Activated CD4-positive, alpha-beta T cell treated with anti-CD3 and anti-CD28 coated beads, Interleukin-2, Interleukin-4, amounts not matched to agents 100 ng/mL and 50 ng/mL, durations not matched to agents 16 hours and 8 hours (primary cell): ENCODE measurements at regions not wholly inside any gene's neighbourhood (a gene's known extent, or its start where the extent isn't known, plus 50 kb on each side); places are given as distances from the start of the nearest gene placed in this dataset.
A peak's percentile ranks its signal among the peaks of the same experiment; 100 is the strongest.
"Not testable (repeated sequence)": the region's sequence is repeated elsewhere in the genome, so short reads cannot be mapped to it uniquely, and the experiment has no call there.

Experiments used
- DNase-seq: peaks from one replicate; pipeline ENCODE4 v3.0.0-alpha.2; 2020; ENCODE audit warnings: low spot score

GRCh38 chr21:28877318-28877884 lies 115.3 kb downstream of the LTN1 start:
- DNase-seq: no peak

GRCh38 chr21:28875078-28875477 lies 117.6 kb downstream of the LTN1 start:
- DNase-seq: no peak

- no peak for DNase-seq
Measured at GRCh38 chr21:28872218-28872617, 120.5 kb downstream of the LTN1 start.

- DNase-seq: no peak
Measured at GRCh38 chr21:28871388-28872010, 121.2 kb downstream of the LTN1 start.

GRCh38 chr21:28867401-28867800 lies 125.3 kb downstream of the LTN1 start:
- no peak for DNase-seq

GRCh38 chr21:28865488-28866186 lies 127.0 kb downstream of the LTN1 start:
- no peak for DNase-seq

GRCh38 chr21:28858424-28858823 lies 134.3 kb downstream of the LTN1 start:
- DNase-seq: no peak

GRCh38 chr21:28857752-28858151 lies 134.9 kb downstream of the LTN1 start:
- DNase-seq: no peak

GRCh38 chr21:28856588-28857250 lies 136.0 kb downstream of the LTN1 start:
- no peak for DNase-seq

- DNase-seq: no peak
Measured at GRCh38 chr21:28852706-28853105, 140.0 kb downstream of the LTN1 start.

GRCh38 chr21:28851645-28852044 lies 141.0 kb downstream of the LTN1 start:
- DNase-seq: no peak

- not testable (repeated sequence) for DNase-seq
Measured at GRCh38 chr21:28839237-28839636, 153.4 kb downstream of the LTN1 start.

GRCh38 chr21:28837426-28837825 lies 155.3 kb downstream of the LTN1 start:
- peak; percentile 12 for DNase-seq

- DNase-seq: not testable (repeated sequence)
Measured at GRCh38 chr21:28836588-28836987, 156.1 kb downstream of the LTN1 start.

- no peak for DNase-seq
Measured at GRCh38 chr21:28834335-28835238, 158.1 kb downstream of the LTN1 start.

- DNase-seq: no peak
Measured at GRCh38 chr21:28833609-28834008, 159.1 kb downstream of the LTN1 start.

GRCh38 chr21:28833182-28833581 lies 159.5 kb downstream of the LTN1 start:
- DNase-seq: no peak

GRCh38 chr21:28832715-28833061 lies 160.0 kb downstream of the LTN1 start:
- DNase-seq: no peak

- peak; percentile 71 for DNase-seq
Measured at GRCh38 chr21:28832013-28832714, 160.5 kb downstream of the LTN1 start.

GRCh38 chr21:28828981-28829380 lies 163.7 kb downstream of the LTN1 start:
- no peak for DNase-seq

GRCh38 chr21:28828021-28828420 lies 164.7 kb downstream of the LTN1 start:
- DNase-seq: no peak
